ENCODE measurements at regions not wholly inside any gene's neighbourhood (a gene's known extent, or its start where the extent isn't known, plus 50 kb on each side); places are given as distances from the start of the nearest gene placed in this dataset.

DNA sequence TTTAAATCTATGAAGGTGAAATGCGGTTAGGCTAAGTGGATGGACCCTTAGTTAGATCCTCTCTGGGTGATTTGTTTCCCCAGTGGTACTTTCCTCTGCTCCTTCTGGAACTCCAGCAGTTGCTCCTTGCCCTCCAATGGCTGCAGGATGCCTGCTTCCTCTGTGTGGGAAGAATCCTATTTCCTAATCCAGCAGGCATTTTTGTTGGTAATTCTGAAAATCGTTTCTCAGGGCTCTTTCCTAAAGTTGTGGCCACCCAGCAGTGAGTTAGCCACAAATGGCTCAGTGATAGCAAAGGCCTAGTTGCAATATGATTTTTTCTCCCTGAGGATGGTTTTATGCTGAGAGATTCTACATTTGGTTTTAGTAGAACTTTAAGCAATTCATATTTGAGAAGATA lies 332.3 kb upstream of the C2CD4B start:
- Histone ChIP-seq H3K27me3 (ENCODE audit: control insufficient read depth, insufficient read depth, low read length) (no peaks in the 10 kb centered on the region), H3K4me1 (ENCODE audit: control insufficient read depth, insufficient read depth, low read length) (no peaks in the 10 kb centered on the region), H3K27ac (ENCODE audit: low read length) (no peak overlapping the region), H3K9me3 (ENCODE audit: control insufficient read depth, low read depth, low read length) (no peaks in the 10 kb centered on the region), H3K4me3 (ENCODE audit: low read length) (no peak overlapping the region), H3K36me3 (ENCODE audit: control insufficient read depth, insufficient read depth, low read length) (no peaks in the 10 kb centered on the region)
- WGBS (ENCODE audit: insufficient coverage, low lambda C conversion rate): no CpG with 5 or more reads among the region's 2 CpGs
- DNase-seq: no peak

DNA sequence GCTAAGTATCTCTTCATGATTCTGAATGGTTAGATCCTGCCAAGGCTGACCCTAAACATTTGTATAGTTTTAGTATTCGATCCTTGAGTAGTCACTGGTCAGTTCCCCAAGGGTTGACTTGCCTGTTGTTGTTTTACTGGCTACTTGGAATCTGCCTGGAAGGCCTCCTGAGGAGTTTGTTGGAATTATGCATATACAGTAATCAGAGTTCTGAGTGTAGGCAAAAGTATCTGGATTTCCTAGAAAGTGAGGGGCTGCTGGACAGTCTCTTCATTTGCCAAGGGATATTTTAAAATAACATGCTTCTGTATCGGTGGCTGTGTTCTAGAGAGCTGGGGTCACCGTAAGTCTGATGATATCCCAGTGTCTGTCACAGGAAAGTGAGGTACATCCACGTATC lies 333.2 kb upstream of the C2CD4B start:
- H3K9me3 ChIP-seq (ENCODE audit: control insufficient read depth, low read depth, low read length): no peaks in the 10 kb centered on the region
- no peaks in the 10 kb centered on the region for H3K27me3 ChIP-seq (ENCODE audit: control insufficient read depth, insufficient read depth, low read length)
- H3K36me3 ChIP-seq (ENCODE audit: control insufficient read depth, insufficient read depth, low read length): no peaks in the 10 kb centered on the region
- no peak for DNase-seq
- H3K4me1 ChIP-seq (ENCODE audit: control insufficient read depth, insufficient read depth, low read length): peaks cover 2% of the 10 kb centered on the region
- H3K4me3 ChIP-seq (ENCODE audit: low read length): no peak overlapping the region
- WGBS (ENCODE audit: insufficient coverage, low lambda C conversion rate): no CpG with 5 or more reads among the region's 4 CpGs
- H3K27ac ChIP-seq (ENCODE audit: low read length): no peak overlapping the region

DNA sequence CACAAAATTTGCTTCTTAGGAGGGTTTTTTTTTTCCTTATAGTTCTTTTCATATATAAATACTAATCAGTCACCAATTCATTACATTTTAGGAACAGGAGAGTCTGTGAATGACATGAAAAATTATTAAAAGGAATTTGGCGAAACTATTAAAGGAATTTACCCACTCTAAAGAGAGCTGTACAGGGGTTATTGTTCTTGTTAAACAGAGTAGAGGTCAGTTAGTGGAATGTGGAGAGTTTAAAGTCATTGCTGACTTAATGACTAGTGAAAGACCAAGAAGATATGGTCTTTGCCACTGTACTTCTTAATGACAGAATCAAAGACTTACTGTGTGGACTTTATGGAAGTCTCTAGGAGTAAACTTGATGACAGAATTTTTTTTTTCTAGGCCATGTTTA lies 333.6 kb upstream of the C2CD4B start:
- H3K27ac ChIP-seq (ENCODE audit: low read length): no peak overlapping the region

DNA sequence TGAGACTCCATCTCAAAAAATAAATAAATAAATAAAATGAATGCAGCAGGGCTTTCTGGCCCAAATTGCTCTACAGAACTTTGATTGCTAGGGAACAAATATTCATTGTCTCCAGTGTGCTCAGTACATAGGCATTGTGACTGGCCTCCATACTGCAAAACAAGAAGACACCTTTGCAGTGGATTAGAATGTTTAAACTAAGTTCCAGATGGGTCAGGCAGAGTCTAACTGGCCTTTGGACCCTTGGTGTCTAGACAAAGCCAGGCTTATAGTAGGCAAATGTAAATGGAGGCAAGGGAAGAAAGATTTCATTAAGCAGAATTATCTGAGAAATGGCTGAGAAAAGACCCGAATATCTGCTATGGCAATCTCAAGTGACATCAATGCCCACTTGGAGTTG lies 335.2 kb upstream of the C2CD4B start:
- no CpG with 5 or more reads among the region's 1 CpG for WGBS (ENCODE audit: insufficient coverage, low lambda C conversion rate)
- peaks cover 6% of the 10 kb centered on the region for H3K4me1 ChIP-seq (ENCODE audit: control insufficient read depth, insufficient read depth, low read length)
- DNase-seq: no peak
- no peak overlapping the region for H3K27ac ChIP-seq (ENCODE audit: low read length)
- no peaks in the 10 kb centered on the region for H3K9me3 ChIP-seq (ENCODE audit: control insufficient read depth, low read depth, low read length)
- H3K36me3 ChIP-seq (ENCODE audit: control insufficient read depth, insufficient read depth, low read length): no peaks in the 10 kb centered on the region
- no peak overlapping the region for H3K4me3 ChIP-seq (ENCODE audit: low read length)
- H3K27me3 ChIP-seq (ENCODE audit: control insufficient read depth, insufficient read depth, low read length): no peaks in the 10 kb centered on the region

More for the DNA sequence above, 333.6 kb upstream of the C2CD4B start:
- H3K36me3 ChIP-seq (ENCODE audit: control insufficient read depth, insufficient read depth, low read length): no peaks in the 10 kb centered on the region
- WGBS (ENCODE audit: insufficient coverage, low lambda C conversion rate): 100% methylated on average over 1 of the region's 1 CpG
- H3K4me1 ChIP-seq (ENCODE audit: control insufficient read depth, insufficient read depth, low read length): peaks cover 6% of the 10 kb centered on the region
- no peaks in the 10 kb centered on the region for H3K9me3 ChIP-seq (ENCODE audit: control insufficient read depth, low read depth, low read length)
- no peak for DNase-seq
- no peak overlapping the region for H3K4me3 ChIP-seq (ENCODE audit: low read length)
- H3K27me3 ChIP-seq (ENCODE audit: control insufficient read depth, insufficient read depth, low read length): no peaks in the 10 kb centered on the region

DNA sequence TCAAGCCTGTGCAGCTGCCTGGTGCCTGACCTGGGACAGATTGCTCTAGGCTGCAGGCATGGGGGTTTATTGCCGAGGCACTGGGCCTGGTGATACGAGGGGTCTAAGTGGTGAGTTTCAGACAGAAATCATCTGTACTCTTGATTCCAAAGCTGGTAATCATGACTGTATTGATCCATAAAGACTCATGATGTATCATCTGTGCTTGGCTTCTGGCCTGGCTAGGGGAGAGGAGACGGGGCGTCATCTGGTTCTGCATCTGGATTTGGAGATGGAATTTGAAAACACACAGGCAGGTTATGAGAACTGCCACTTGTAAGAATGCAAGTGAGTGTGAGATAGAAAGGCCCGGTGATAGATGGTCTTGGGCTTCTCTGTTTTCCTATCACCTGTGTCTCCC lies 337.4 kb upstream of the C2CD4B start:
- Histone ChIP-seq H3K36me3 (ENCODE audit: control insufficient read depth, insufficient read depth, low read length) (no peaks in the 10 kb centered on the region), H3K4me1 (ENCODE audit: control insufficient read depth, insufficient read depth, low read length) (peaks cover 23% of the 10 kb centered on the region), H3K4me3 (ENCODE audit: low read length) (no peak overlapping the region), H3K27me3 (ENCODE audit: control insufficient read depth, insufficient read depth, low read length) (no peaks in the 10 kb centered on the region), H3K27ac (ENCODE audit: low read length) (no peak overlapping the region), H3K9me3 (ENCODE audit: control insufficient read depth, low read depth, low read length) (no peaks in the 10 kb centered on the region)
- no CpG with 5 or more reads among the region's 5 CpGs for WGBS (ENCODE audit: insufficient coverage, low lambda C conversion rate)
- DNase-seq: no peak

DNA sequence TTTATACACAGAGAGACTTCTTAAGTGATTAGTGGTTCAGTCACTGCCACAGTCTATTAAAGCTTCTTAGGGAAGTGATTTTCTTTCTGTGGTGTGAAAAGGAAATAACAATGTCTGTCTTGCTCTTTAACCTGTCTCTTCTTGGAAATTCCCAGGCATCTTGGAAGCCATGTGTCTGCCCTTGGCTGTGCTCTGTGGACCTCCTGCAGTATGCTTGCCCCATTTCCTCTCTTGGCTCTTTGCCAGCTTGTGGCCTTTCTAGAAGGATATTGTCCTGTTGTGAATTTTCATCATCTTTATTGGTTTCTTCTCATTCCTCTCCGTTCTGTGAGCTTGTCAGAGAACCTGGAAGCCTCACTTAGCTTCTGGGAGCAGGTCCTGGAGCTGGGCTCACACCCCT lies 338.4 kb upstream of the C2CD4B start:
- DNase-seq: peak; percentile 51 to 78
- H3K4me3 ChIP-seq (ENCODE audit: low read length): no peak overlapping the region
- 57% methylated on average over 1 of the region's 1 CpG for WGBS (ENCODE audit: insufficient coverage, low lambda C conversion rate)
- H3K27me3 ChIP-seq (ENCODE audit: control insufficient read depth, insufficient read depth, low read length): no peaks in the 10 kb centered on the region
- no peaks in the 10 kb centered on the region for H3K9me3 ChIP-seq (ENCODE audit: control insufficient read depth, low read depth, low read length)
- no peaks in the 10 kb centered on the region for H3K36me3 ChIP-seq (ENCODE audit: control insufficient read depth, insufficient read depth, low read length)
- peaks cover 23% of the 10 kb centered on the region for H3K4me1 ChIP-seq (ENCODE audit: control insufficient read depth, insufficient read depth, low read length)
- peak overlapping the region; percentile 9 for H3K27ac ChIP-seq (ENCODE audit: low read length)

DNA sequence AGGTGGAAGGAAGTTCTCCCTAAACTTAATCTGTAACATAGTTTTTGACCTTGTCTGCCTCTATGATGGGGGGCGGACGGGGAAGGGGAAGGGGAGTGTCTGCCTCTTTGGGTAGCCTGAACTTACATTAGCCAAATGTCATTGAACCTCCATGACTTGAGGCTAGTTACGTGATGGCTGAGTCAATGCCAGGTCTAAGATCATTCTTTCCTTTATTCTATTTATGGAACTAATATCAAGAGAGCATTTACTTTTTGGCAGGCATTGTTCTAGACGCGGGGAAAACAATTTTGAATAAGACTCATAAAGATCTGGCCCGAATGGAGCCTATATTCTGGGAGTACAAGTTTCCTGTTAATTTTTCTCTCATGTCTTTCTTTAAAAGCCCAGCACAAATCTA lies 340.7 kb upstream of the C2CD4B start:
- no peak overlapping the region for H3K4me3 ChIP-seq (ENCODE audit: low read length)

DNA sequence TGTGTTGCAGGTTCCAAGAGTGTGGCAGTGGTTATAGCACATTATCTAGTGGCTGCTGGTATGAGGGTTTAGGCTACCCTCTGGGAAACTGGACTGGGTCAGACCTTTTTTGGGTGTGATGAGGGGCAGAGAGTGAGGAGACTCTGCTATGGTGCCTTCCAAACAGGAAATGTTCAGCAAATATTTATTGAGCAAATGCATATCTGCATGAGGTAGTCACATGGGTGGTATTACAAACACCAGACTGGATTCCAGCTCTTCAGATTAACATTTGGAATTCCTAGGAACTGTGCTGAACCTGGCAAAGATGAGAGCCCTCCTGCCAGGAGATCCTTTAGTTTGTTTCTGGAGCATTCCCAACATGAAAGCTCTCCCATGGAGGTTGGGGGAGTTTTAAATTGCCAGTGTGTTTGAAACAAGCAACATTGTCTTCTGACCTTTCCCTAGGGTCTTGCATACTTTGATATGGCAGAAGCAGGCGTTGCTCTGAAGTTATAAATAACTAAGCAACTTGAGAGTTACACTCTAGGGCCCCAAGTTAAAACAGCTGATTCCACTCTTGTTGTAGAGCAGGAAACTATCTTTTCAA lies 341.2 kb upstream of the C2CD4B start:
- WGBS (ENCODE audit: insufficient coverage, low lambda C conversion rate): no CpG with 5 or more reads among the region's 1 CpG
- H3K4me3 ChIP-seq (ENCODE audit: low read length): no peak overlapping the region
- no peaks in the 10 kb centered on the region for H3K9me3 ChIP-seq (ENCODE audit: control insufficient read depth, low read depth, low read length)
- H3K36me3 ChIP-seq (ENCODE audit: control insufficient read depth, insufficient read depth, low read length): no peaks in the 10 kb centered on the region
- DNase-seq: peak in 1 of 2 donors; percentile 62
- H3K27ac ChIP-seq (ENCODE audit: low read length): peak overlapping the region; percentile 19
- peaks cover 32% of the 10 kb centered on the region for H3K4me1 ChIP-seq (ENCODE audit: control insufficient read depth, insufficient read depth, low read length)
- no peaks in the 10 kb centered on the region for H3K27me3 ChIP-seq (ENCODE audit: control insufficient read depth, insufficient read depth, low read length)

More for the DNA sequence above, 340.7 kb upstream of the C2CD4B start:
- 60% methylated on average over 1 of the region's 6 CpGs for WGBS (ENCODE audit: insufficient coverage, low lambda C conversion rate)
- H3K9me3 ChIP-seq (ENCODE audit: control insufficient read depth, low read depth, low read length): no peaks in the 10 kb centered on the region
- no peaks in the 10 kb centered on the region for H3K27me3 ChIP-seq (ENCODE audit: control insufficient read depth, insufficient read depth, low read length)
- no peak for DNase-seq
- H3K36me3 ChIP-seq (ENCODE audit: control insufficient read depth, insufficient read depth, low read length): no peaks in the 10 kb centered on the region
- H3K27ac ChIP-seq (ENCODE audit: low read length): no peak overlapping the region
- peaks cover 27% of the 10 kb centered on the region for H3K4me1 ChIP-seq (ENCODE audit: control insufficient read depth, insufficient read depth, low read length)

DNA sequence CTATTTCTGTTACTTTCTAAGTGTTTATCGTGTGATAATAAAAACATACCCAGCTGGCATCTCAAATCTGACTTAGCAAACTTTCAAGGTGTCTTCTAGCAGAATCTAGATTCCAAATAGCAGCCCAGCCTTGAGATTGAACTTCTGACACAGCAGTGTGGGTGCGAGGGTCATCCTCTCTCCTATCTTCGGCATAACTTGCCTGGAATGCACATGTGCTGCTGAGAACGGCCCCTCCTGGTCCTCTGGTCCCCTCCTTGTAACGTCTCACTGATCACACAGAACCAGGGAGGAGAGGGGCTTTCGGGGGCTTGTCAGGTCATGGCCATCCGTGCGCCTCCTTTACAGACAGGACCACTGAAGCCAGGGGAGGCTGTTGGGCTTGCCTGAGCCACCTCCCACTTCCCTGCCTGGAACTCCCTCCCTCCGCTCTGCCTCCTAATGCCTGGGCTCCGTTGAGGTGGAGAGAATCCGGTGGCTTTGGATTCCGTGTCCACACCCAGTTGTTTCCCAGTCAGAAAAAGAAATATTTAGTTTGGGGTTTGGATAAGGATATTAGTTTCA lies 344.4 kb upstream of the C2CD4B start:
- Histone ChIP-seq H3K4me1 (ENCODE audit: control insufficient read depth, insufficient read depth, low read length) (peaks cover 27% of the 10 kb centered on the region), H3K9me3 (ENCODE audit: control insufficient read depth, low read depth, low read length) (no peaks in the 10 kb centered on the region), H3K27ac (ENCODE audit: low read length) (no peak overlapping the region), H3K4me3 (ENCODE audit: low read length) (no peak overlapping the region), H3K36me3 (ENCODE audit: control insufficient read depth, insufficient read depth, low read length) (no peaks in the 10 kb centered on the region), H3K27me3 (ENCODE audit: control insufficient read depth, insufficient read depth, low read length) (no peaks in the 10 kb centered on the region)
- WGBS (ENCODE audit: insufficient coverage, low lambda C conversion rate): no CpG with 5 or more reads among the region's 12 CpGs
- no peak for DNase-seq

DNA sequence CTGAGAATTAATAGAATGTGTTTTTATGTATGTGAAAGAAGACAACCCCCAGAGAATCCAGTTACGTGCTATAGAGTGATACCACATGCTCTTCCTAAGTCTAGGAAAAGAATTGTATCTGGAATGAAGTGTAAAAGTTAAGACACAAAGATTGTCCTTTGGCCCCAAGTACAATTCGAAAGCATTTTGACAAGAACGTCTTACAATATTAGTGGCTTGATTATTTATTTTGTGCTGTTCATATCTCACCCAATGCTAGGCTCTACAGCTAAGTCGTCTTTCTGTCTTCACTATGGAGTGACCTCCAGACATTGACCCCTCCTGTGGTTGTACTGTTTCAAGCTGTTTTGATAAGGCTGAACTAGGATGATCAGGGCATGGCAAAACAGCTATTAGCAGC lies 345.7 kb upstream of the C2CD4B start:
- H3K27me3 ChIP-seq (ENCODE audit: control insufficient read depth, insufficient read depth, low read length): no peaks in the 10 kb centered on the region
- no peak overlapping the region for H3K4me3 ChIP-seq (ENCODE audit: low read length)
- peak; percentile 42 to 77 for DNase-seq
- H3K27ac ChIP-seq (ENCODE audit: low read length): peak overlapping the region; percentile 41
- no CpG with 5 or more reads among the region's 4 CpGs for WGBS (ENCODE audit: insufficient coverage, low lambda C conversion rate)
- no peaks in the 10 kb centered on the region for H3K36me3 ChIP-seq (ENCODE audit: control insufficient read depth, insufficient read depth, low read length)
- H3K4me1 ChIP-seq (ENCODE audit: control insufficient read depth, insufficient read depth, low read length): peaks cover 27% of the 10 kb centered on the region
- H3K9me3 ChIP-seq (ENCODE audit: control insufficient read depth, low read depth, low read length): no peaks in the 10 kb centered on the region

DNA sequence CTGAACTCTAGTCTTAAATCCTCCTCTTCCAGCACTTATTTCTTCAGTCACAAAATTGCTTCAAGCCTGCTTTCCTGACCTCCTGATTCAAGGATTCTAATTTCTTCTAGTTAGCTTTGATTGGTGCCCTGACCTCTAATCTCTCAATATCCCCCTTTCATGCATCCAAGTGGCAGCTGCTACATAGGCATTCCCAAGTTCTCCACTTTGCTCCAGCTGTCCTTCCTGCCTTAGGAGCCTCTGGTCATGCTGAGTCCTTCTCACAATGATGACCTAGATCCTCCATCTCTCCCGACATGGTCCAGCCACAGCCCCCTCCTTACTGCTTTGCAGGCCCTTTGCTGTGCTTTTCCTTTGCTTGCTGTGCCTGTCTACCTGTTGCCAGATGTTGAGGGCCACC lies 347.8 kb upstream of the C2CD4B start:
- Histone ChIP-seq H3K4me1 (ENCODE audit: control insufficient read depth, insufficient read depth, low read length) (peaks cover 10% of the 10 kb centered on the region), H3K27me3 (ENCODE audit: control insufficient read depth, insufficient read depth, low read length) (no peaks in the 10 kb centered on the region), H3K27ac (ENCODE audit: low read length) (no peak overlapping the region), H3K9me3 (ENCODE audit: control insufficient read depth, low read depth, low read length) (no peaks in the 10 kb centered on the region), H3K36me3 (ENCODE audit: control insufficient read depth, insufficient read depth, low read length) (no peaks in the 10 kb centered on the region), H3K4me3 (ENCODE audit: low read length) (no peak overlapping the region)
- WGBS (ENCODE audit: insufficient coverage, low lambda C conversion rate): no CpG with 5 or more reads among the region's 1 CpG
- no peak for DNase-seq
